Suprapubic skin (tissue), 4 donors: ENCODE measurements at regions not wholly inside any gene's neighbourhood (a gene's known extent, or its start where the extent isn't known, plus 50 kb on each side); places are given as distances from the start of the nearest gene placed in this dataset.
"Not testable (repeated sequence)": the region's sequence is repeated elsewhere in the genome, so short reads cannot be mapped to it uniquely, and the experiment has no call there.

Experiments
- DNase-seq, 2 donors: peaks; one replicate each; pipeline ENCODE4 v3.0.0-alpha.2; 2019; ENCODE audit warnings: low spot score in 2 of 2
- H3K27ac ChIP-seq: fragments of 200-600 bp; sonication (generic); one replicate; pipeline ENCODE4 v1.5.1; 2019
- H3K27me3 ChIP-seq: fragments of 200-600 bp; sonication (generic); one replicate; pipeline ENCODE4 v1.5.1; 2019
- H3K36me3 ChIP-seq: fragments of 200-600 bp; sonication (generic); one replicate; pipeline ENCODE4 v1.5.1; 2019
- H3K4me1 ChIP-seq: fragments of 200-600 bp; sonication (generic); one replicate; pipeline ENCODE4 v1.5.1; 2019
- H3K4me3 ChIP-seq: fragments of 200-600 bp; sonication (generic); one replicate; pipeline ENCODE4 v1.5.1; 2019; ENCODE audit warnings: mild to moderate bottlenecking
- H3K9me3 ChIP-seq: fragments of 200-600 bp; sonication (generic); one replicate; pipeline ENCODE4 v1.5.1; 2019
- CTCF ChIP-seq, 2 donors: fragments of 200-600 bp in 1 of 2; fragments of 450-650 bp in 1 of 2; sonication (generic) in 1 of 2; IDR thresholded peaks; one replicate each; pipeline ENCODE4 v1.5.1; 2016 to 2019; ENCODE audit warnings: antibody characterized with exemption in 2 of 2, mild to moderate bottlenecking in 1 of 2, moderate library complexity in 1 of 2
- EP300 ChIP-seq: sonication (generic); formaldehyde crosslinking; IDR thresholded peaks from one replicate; pipeline ENCODE4 v1.6.1; 2017; ENCODE audit warnings: antibody characterized with exemption
- POLR2A ChIP-seq, 2 donors: fragments of 450-650 bp; IDR thresholded peaks; one replicate each; pipeline ENCODE4 v1.6.1; 2017; ENCODE audit warnings: antibody characterized with exemption in 2 of 2, mild to moderate bottlenecking in 2 of 2, moderate library complexity in 2 of 2
- POLR2AphosphoS5 ChIP-seq, 3 donors: sonication (generic); formaldehyde crosslinking; IDR thresholded peaks; one replicate each; pipeline ENCODE4 v1.6.1; 2017; ENCODE audit warnings: antibody characterized with exemption in 3 of 3
- WGBS: methylation state at CpG from one replicate; pipeline ENCODE4 v1.1.5; 2018; 5-methylcytosine and 5-hydroxymethylcytosine counted together

- Histone ChIP-seq H3K27me3 (no peaks in the 10 kb centered on the region), H3K4me3 (no peak overlapping the region), H3K9me3 (peaks cover 3% of the 10 kb centered on the region), H3K27ac (no peak overlapping the region), H3K4me1 (no peaks in the 10 kb centered on the region), H3K36me3 (no peaks in the 10 kb centered on the region)
- TF ChIP-seq POLR2A (IDR thresholded peaks at IDR 0.05) (no peak), POLR2AphosphoS5 (IDR thresholded peaks at IDR 0.05) (no peak), CTCF (IDR thresholded peaks at IDR 0.05) (no peak), EP300 (no peak)
- no peak for DNase-seq
Measured at GRCh38 chr5:42267091-42267490, 156.1 kb upstream of the GHR start.

GRCh38 chr5:42268170-42268569 is 155.1 kb upstream of the GHR start:
- H3K27me3 ChIP-seq, H3K4me1 ChIP-seq, H3K36me3 ChIP-seq, H3K27ac ChIP-seq, H3K4me3 ChIP-seq, H3K9me3 ChIP-seq, DNase-seq: not testable (repeated sequence)
- 88% methylated on average over 1 of the region's 1 CpG for WGBS

GRCh38 chr5:42268630-42269029 is 154.6 kb upstream of the GHR start:
- TF ChIP-seq POLR2AphosphoS5 (IDR thresholded peaks at IDR 0.05) (no peak), CTCF (IDR thresholded peaks at IDR 0.05) (no peak), POLR2A (IDR thresholded peaks at IDR 0.05) (no peak), EP300 (no peak)
- Histone ChIP-seq H3K36me3 (no peaks in the 10 kb centered on the region), H3K27me3 (no peaks in the 10 kb centered on the region), H3K4me3 (no peak overlapping the region), H3K27ac (no peak overlapping the region), H3K4me1 (no peaks in the 10 kb centered on the region), H3K9me3 (no peaks in the 10 kb centered on the region)
- 89% methylated on average over 2 of the region's 2 CpGs for WGBS
- no peak for DNase-seq

GRCh38 chr5:42270771-42271170 is 152.5 kb upstream of the GHR start:
- Histone ChIP-seq H3K9me3 (no peaks in the 10 kb centered on the region), H3K4me1 (no peaks in the 10 kb centered on the region), H3K27ac (no peak overlapping the region), H3K36me3 (no peaks in the 10 kb centered on the region), H3K27me3 (no peaks in the 10 kb centered on the region), H3K4me3 (no peak overlapping the region)
- DNase-seq, result no peak
- 48% methylated on average over 2 of the region's 2 CpGs for WGBS
- TF ChIP-seq POLR2AphosphoS5 (IDR thresholded peaks at IDR 0.05) (no peak), POLR2A (IDR thresholded peaks at IDR 0.05) (no peak), EP300 (no peak), CTCF (IDR thresholded peaks at IDR 0.05) (no peak)

GRCh38 chr5:42274913-42275312 is 148.3 kb upstream of the GHR start:
- TF ChIP-seq EP300 (no peak), CTCF (IDR thresholded peaks at IDR 0.05) (no peak), POLR2A (IDR thresholded peaks at IDR 0.05) (no peak), POLR2AphosphoS5 (IDR thresholded peaks at IDR 0.05) (no peak)

GRCh38 chr5:42277293-42277692 is 145.9 kb upstream of the GHR start:
- no peak overlapping the region for H3K4me3 ChIP-seq
- TF ChIP-seq CTCF (IDR thresholded peaks at IDR 0.05), result no peak
- no peak for TF ChIP-seq POLR2AphosphoS5 (IDR thresholded peaks at IDR 0.05)
- no peak for TF ChIP-seq EP300
- TF ChIP-seq POLR2A (IDR thresholded peaks at IDR 0.05), result no peak
- DNase-seq, result no peak
- H3K9me3 ChIP-seq, result no peaks in the 10 kb centered on the region
- no peak overlapping the region for H3K27ac ChIP-seq
- 64% methylated on average over 2 of the region's 2 CpGs for WGBS
- no peaks in the 10 kb centered on the region for H3K4me1 ChIP-seq
- no peaks in the 10 kb centered on the region for H3K27me3 ChIP-seq
- no peaks in the 10 kb centered on the region for H3K36me3 ChIP-seq

More at GRCh38 chr5:42274913-42275312, 148.3 kb upstream of the GHR start:
- Histone ChIP-seq H3K9me3 (no peaks in the 10 kb centered on the region), H3K27ac (no peak overlapping the region), H3K4me3 (no peak overlapping the region), H3K36me3 (no peaks in the 10 kb centered on the region), H3K4me1 (no peaks in the 10 kb centered on the region), H3K27me3 (no peaks in the 10 kb centered on the region)
- no peak for DNase-seq
- 48% methylated on average over 1 of the region's 1 CpG for WGBS
